ENCODE measurements at regions not wholly inside any gene's neighbourhood (a gene's known extent, or its start where the extent isn't known, plus 50 kb on each side); places are given as distances from the start of the nearest gene placed in this dataset.

DNA sequence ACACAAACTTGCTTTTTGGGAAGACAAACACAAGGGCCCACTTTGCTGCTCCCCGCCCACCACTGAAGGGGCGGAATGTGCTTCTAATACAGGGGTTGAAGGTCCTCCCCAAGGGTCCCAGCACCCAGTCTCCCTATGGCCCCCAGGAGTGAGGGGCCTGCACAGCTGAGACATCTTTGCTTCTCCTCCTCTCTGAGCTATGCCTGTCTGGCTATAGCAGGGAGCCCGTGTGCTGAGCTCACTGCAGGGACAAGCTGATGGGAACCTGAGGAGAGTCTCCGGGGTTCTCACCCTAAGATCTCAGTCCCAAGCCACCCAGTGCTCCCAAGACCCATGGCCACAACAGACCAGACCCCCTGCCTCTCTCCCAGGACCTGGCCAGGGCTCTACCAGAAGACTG lies 61.1 kb upstream of the ACAN start:
- Histone ChIP-seq H3K4me3 (no peak overlapping the region), H3K27ac (no peak overlapping the region), H3K4me1 (no peaks in the 10 kb centered on the region), H3K36me3 (no peaks in the 10 kb centered on the region), H3K27me3 (peaks cover 3 to 72% (median 41%) of the 10 kb centered on the region in 7 donors), H3K9me3 (no peaks in the 10 kb centered on the region)
- ATAC-seq, result no peak
- TF ChIP-seq CTCF (IDR thresholded peaks at IDR 0.05), result no peak
- 82 to 89% methylated on average over 4 of the region's 4 CpGs for WGBS, 2 donors
- intact Hi-C loops (cut with DNase I), result no loop called here
- DNase-seq, result no peak

GRCh38 chr15:88744548-88745020 lies 58.7 kb upstream of the ACAN start:
- H3K4me3 ChIP-seq, result no peak overlapping the region
- H3K27ac ChIP-seq, result no peak overlapping the region
- intact Hi-C loops (cut with DNase I), result no loop called here
- no peak for ATAC-seq
- no peaks in the 10 kb centered on the region for H3K4me1 ChIP-seq
- no peak for DNase-seq
- 25 to 31% methylated on average over 7 of the region's 7 CpGs for WGBS, 2 donors
- H3K27me3 ChIP-seq, result peaks cover 3 to 60% (median 35%) of the 10 kb centered on the region in 7 donors
- H3K9me3 ChIP-seq, result no peaks in the 10 kb centered on the region
- TF ChIP-seq CTCF (IDR thresholded peaks at IDR 0.05), result no peak
- H3K36me3 ChIP-seq, result no peaks in the 10 kb centered on the region

GRCh38 chr15:88745065-88745464 lies 58.2 kb upstream of the ACAN start:
- H3K27ac ChIP-seq, result no peak overlapping the region

GRCh38 chr15:88745696-88746095 lies 57.5 kb upstream of the ACAN start:
- 41 to 47% methylated on average over 2 of the region's 2 CpGs for WGBS, 2 donors
- TF ChIP-seq CTCF (IDR thresholded peaks at IDR 0.05), result no peak
- no peak for DNase-seq
- Histone ChIP-seq H3K27me3 (peaks cover 3 to 54% (median 29%) of the 10 kb centered on the region in 7 donors), H3K4me1 (no peaks in the 10 kb centered on the region), H3K9me3 (no peaks in the 10 kb centered on the region), H3K36me3 (no peaks in the 10 kb centered on the region), H3K27ac (no peak overlapping the region), H3K4me3 (no peak overlapping the region)
- intact Hi-C loops (cut with DNase I), result no loop called here
- no peak for ATAC-seq

More at GRCh38 chr15:88745065-88745464, 58.2 kb upstream of the ACAN start:
- Histone ChIP-seq H3K4me3 (no peak overlapping the region), H3K27me3 (peaks cover 3 to 57% (median 30%) of the 10 kb centered on the region in 7 donors), H3K9me3 (no peaks in the 10 kb centered on the region), H3K4me1 (no peaks in the 10 kb centered on the region), H3K36me3 (no peaks in the 10 kb centered on the region)
- WGBS, 2 donors, result 18 to 23% methylated on average over 2 of the region's 2 CpGs
- TF ChIP-seq CTCF (IDR thresholded peaks at IDR 0.05), result no peak
- DNase-seq, result no peak
- no peak for ATAC-seq
- intact Hi-C loops (cut with DNase I), result no loop called here

All from heart right ventricle (tissue), 16 donors.